Activated CD4-positive, alpha-beta memory T cell treated with anti-CD3 and anti-CD28 coated beads, Interleukin-2, amount 10 ng/mL, durations not matched to agents 7 days and 5 days (primary cell): ENCODE measurements at regions not wholly inside any gene's neighbourhood (a gene's known extent, or its start where the extent isn't known, plus 50 kb on each side); places are given as distances from the start of the nearest gene placed in this dataset.

Experiments used
- CTCF ChIA-PET: fragments of 350-600 bp; sonication (Branson Sonifier 250); formaldehyde crosslinking; loops from one replicate; lab custom pipeline; 2021; ENCODE audit warnings: antibody characterized with exemption, inconsistent platforms; lab: Charles Lee
- POLR2A ChIA-PET: fragments of 350-600 bp; sonication (Branson Sonifier 250); formaldehyde crosslinking; loops from one replicate; lab custom pipeline; 2021; ENCODE audit warnings: antibody characterized with exemption; lab: Charles Lee
- DNase-seq: peaks from one replicate; pipeline ENCODE4 v3.0.0-alpha.2; 2020
- H3K27ac Mint-ChIP-seq: one replicate; pipeline ENCODE4 v1.8.0; 2021; ENCODE audit warnings: mild to moderate bottlenecking, mixed read lengths
- H3K27me3 Mint-ChIP-seq: one replicate; pipeline ENCODE4 v1.8.0; 2021; ENCODE audit warnings: mixed read lengths
- H3K36me3 Mint-ChIP-seq: one replicate; pipeline ENCODE4 v1.8.0; 2021; ENCODE audit warnings: low read depth, mixed read lengths
- H3K4me1 Mint-ChIP-seq: one replicate; pipeline ENCODE4 v1.8.0; 2021; ENCODE audit warnings: mixed read lengths
- H3K4me3 Mint-ChIP-seq: one replicate; pipeline ENCODE4 v1.8.0; 2021; ENCODE audit warnings: mild to moderate bottlenecking, mixed read lengths
- H3K9me3 Mint-ChIP-seq: one replicate; pipeline ENCODE4 v1.8.0; 2021; ENCODE audit warnings: mixed read lengths

- POLR2A ChIA-PET: no interaction called here
- Mint-ChIP-seq H3K4me1 (no peaks in the 10 kb centered on the region), H3K27ac (no peak overlapping the region), H3K27me3 (peaks cover 9% of the 10 kb centered on the region), H3K9me3 (no peaks in the 10 kb centered on the region), H3K4me3 (no peak overlapping the region), H3K36me3 (no peaks in the 10 kb centered on the region)
- no peak for DNase-seq
- CTCF ChIA-PET: no interaction called here
Observed at GRCh38 chr2:238703436-238703835, 144.4 kb upstream of the TWIST2 start.

GRCh38 chr2:238704471-238705225 is 143.2 kb upstream of the TWIST2 start:
- Mint-ChIP-seq H3K27me3 (peaks cover 18% of the 10 kb centered on the region), H3K27ac (no peak overlapping the region), H3K9me3 (no peaks in the 10 kb centered on the region), H3K4me3 (no peak overlapping the region), H3K36me3 (no peaks in the 10 kb centered on the region), H3K4me1 (no peaks in the 10 kb centered on the region)
- no peak for DNase-seq
- ChIA-PET POLR2A (no interaction called here), CTCF (no interaction called here)

- Mint-ChIP-seq H3K9me3 (no peaks in the 10 kb centered on the region), H3K27ac (no peak overlapping the region), H3K4me3 (no peak overlapping the region), H3K36me3 (no peaks in the 10 kb centered on the region), H3K27me3 (peaks cover 22% of the 10 kb centered on the region), H3K4me1 (no peaks in the 10 kb centered on the region)
- ChIA-PET CTCF (no interaction called here), POLR2A (no interaction called here)
- DNase-seq: no peak
Observed at GRCh38 chr2:238706163-238706562, 141.7 kb upstream of the TWIST2 start.

- no peak overlapping the region for H3K4me3 Mint-ChIP-seq
Observed at GRCh38 chr2:238706673-238707072, 141.2 kb upstream of the TWIST2 start.

GRCh38 chr2:238709325-238710025 is 138.4 kb upstream of the TWIST2 start:
- ChIA-PET CTCF (no interaction called here), POLR2A (no interaction called here)
- Mint-ChIP-seq H3K27me3 (peaks cover 22% of the 10 kb centered on the region), H3K9me3 (no peaks in the 10 kb centered on the region), H3K4me3 (no peak overlapping the region), H3K27ac (no peak overlapping the region), H3K36me3 (no peaks in the 10 kb centered on the region), H3K4me1 (no peaks in the 10 kb centered on the region)
- no peak for DNase-seq

More at GRCh38 chr2:238706673-238707072, 141.2 kb upstream of the TWIST2 start:
- Mint-ChIP-seq H3K36me3 (no peaks in the 10 kb centered on the region), H3K9me3 (no peaks in the 10 kb centered on the region), H3K27ac (no peak overlapping the region), H3K4me1 (no peaks in the 10 kb centered on the region), H3K27me3 (peaks cover 22% of the 10 kb centered on the region)
- DNase-seq: no peak
- CTCF ChIA-PET: interaction anchor here (1.6 kb wide), 1 partner anchor 78 kb away, joined by 3 read pairs; no protein-coding TSS in a partner anchor
- POLR2A ChIA-PET: no interaction called here

GRCh38 chr2:238710032-238710735 is 137.7 kb upstream of the TWIST2 start:
- Mint-ChIP-seq H3K27me3 (peaks cover 22% of the 10 kb centered on the region), H3K36me3 (no peaks in the 10 kb centered on the region), H3K4me3 (no peak overlapping the region), H3K27ac (no peak overlapping the region), H3K9me3 (no peaks in the 10 kb centered on the region), H3K4me1 (no peaks in the 10 kb centered on the region)
- DNase-seq: no peak
- CTCF ChIA-PET: no interaction called here
- POLR2A ChIA-PET: no interaction called here

- CTCF ChIA-PET: no interaction called here
- DNase-seq: no peak
- H3K36me3 Mint-ChIP-seq: no peaks in the 10 kb centered on the region
Observed at GRCh38 chr2:238710787-238711186, 137.1 kb upstream of the TWIST2 start.

GRCh38 chr2:238711346-238711745 is 136.5 kb upstream of the TWIST2 start:
- Mint-ChIP-seq H3K27ac (no peak overlapping the region), H3K4me3 (no peak overlapping the region), H3K27me3 (peaks cover 22% of the 10 kb centered on the region), H3K36me3 (no peaks in the 10 kb centered on the region), H3K4me1 (no peaks in the 10 kb centered on the region), H3K9me3 (no peaks in the 10 kb centered on the region)
- ChIA-PET POLR2A (no interaction called here), CTCF (no interaction called here)
- no peak for DNase-seq

More at GRCh38 chr2:238710787-238711186, 137.1 kb upstream of the TWIST2 start:
- Mint-ChIP-seq H3K27ac (no peak overlapping the region), H3K9me3 (no peaks in the 10 kb centered on the region), H3K4me3 (no peak overlapping the region), H3K4me1 (no peaks in the 10 kb centered on the region), H3K27me3 (peaks cover 22% of the 10 kb centered on the region)
- POLR2A ChIA-PET: no interaction called here

GRCh38 chr2:238712011-238712410 is 135.9 kb upstream of the TWIST2 start:
- no peaks in the 10 kb centered on the region for H3K36me3 Mint-ChIP-seq
- CTCF ChIA-PET: no interaction called here
- H3K4me1 Mint-ChIP-seq: no peaks in the 10 kb centered on the region
- no peak for DNase-seq
- H3K4me3 Mint-ChIP-seq: no peak overlapping the region
- POLR2A ChIA-PET: no interaction called here
- no peaks in the 10 kb centered on the region for H3K9me3 Mint-ChIP-seq
- no peak overlapping the region for H3K27ac Mint-ChIP-seq
- H3K27me3 Mint-ChIP-seq: peaks cover 22% of the 10 kb centered on the region

GRCh38 chr2:238713198-238713826 is 134.6 kb upstream of the TWIST2 start:
- Mint-ChIP-seq H3K9me3 (no peaks in the 10 kb centered on the region), H3K4me3 (no peak overlapping the region), H3K27ac (no peak overlapping the region), H3K36me3 (no peaks in the 10 kb centered on the region), H3K4me1 (no peaks in the 10 kb centered on the region), H3K27me3 (peaks cover 14% of the 10 kb centered on the region)
- DNase-seq: no peak
- POLR2A ChIA-PET: no interaction called here
- CTCF ChIA-PET: no interaction called here

- ChIA-PET CTCF (no interaction called here), POLR2A (no interaction called here)
- Mint-ChIP-seq H3K4me1 (no peaks in the 10 kb centered on the region), H3K9me3 (no peaks in the 10 kb centered on the region), H3K27me3 (peaks cover 8% of the 10 kb centered on the region), H3K27ac (no peak overlapping the region), H3K36me3 (no peaks in the 10 kb centered on the region), H3K4me3 (no peak overlapping the region)
- no peak for DNase-seq
Observed at GRCh38 chr2:238714038-238714528, 133.8 kb upstream of the TWIST2 start.

GRCh38 chr2:238716171-238716570 is 131.7 kb upstream of the TWIST2 start:
- H3K9me3 Mint-ChIP-seq: no peaks in the 10 kb centered on the region
- ChIA-PET POLR2A (no interaction called here), CTCF (no interaction called here)
- H3K27me3 Mint-ChIP-seq: no peaks in the 10 kb centered on the region
- no peak overlapping the region for H3K4me3 Mint-ChIP-seq
- DNase-seq: no peak
- no peaks in the 10 kb centered on the region for H3K36me3 Mint-ChIP-seq
- no peak overlapping the region for H3K27ac Mint-ChIP-seq
- no peaks in the 10 kb centered on the region for H3K4me1 Mint-ChIP-seq

GRCh38 chr2:238716585-238716984 is 131.3 kb upstream of the TWIST2 start:
- POLR2A ChIA-PET: no interaction called here
- Mint-ChIP-seq H3K27me3 (no peaks in the 10 kb centered on the region), H3K4me3 (no peak overlapping the region), H3K9me3 (no peaks in the 10 kb centered on the region), H3K27ac (no peak overlapping the region), H3K36me3 (no peaks in the 10 kb centered on the region), H3K4me1 (no peaks in the 10 kb centered on the region)
- DNase-seq: no peak
- CTCF ChIA-PET: no interaction called here
